HepG2 (cell line): ENCODE measurements at regions not wholly inside any gene's neighbourhood (a gene's known extent, or its start where the extent isn't known, plus 50 kb on each side); places are given as distances from the start of the nearest gene placed in this dataset.

ENCODE experiments used
- CAMTA2 ChIP-seq: sonication (generic); formaldehyde crosslinking; IDR thresholded peaks from 2 replicates; pipeline ENCODE4 v1.4.0; 2020; ENCODE audit warnings: mild to moderate bottlenecking, missing genetic modification reagents, borderline replicate concordance
- CEBPB ChIP-seq: IDR thresholded peaks from 2 replicates; pipeline ENCODE4 v1.6.1; 2011; ENCODE audit warnings: low read depth, low read length, improper control_type of control experiment, borderline replicate concordance
- FOSL2 ChIP-seq: sonication (generic); formaldehyde crosslinking; IDR thresholded peaks from 2 replicates; pipeline ENCODE4 v1.4.0; 2020; ENCODE audit warnings: missing genetic modification reagents
- FOXA3 ChIP-seq: IDR thresholded peaks from 2 replicates; pipeline ENCODE4 v1.6.1; 2016; ENCODE audit warnings: missing genetic modification reagents, missing compliant biosample characterization
- IKZF1 ChIP-seq: fragments of 450-650 bp; IDR thresholded peaks from 2 replicates; pipeline ENCODE4 v1.7.1; 2016
- MEF2D ChIP-seq: sonication (generic); formaldehyde crosslinking; IDR thresholded peaks from 2 replicates; pipeline ENCODE4 v1.5.1; 2020; ENCODE audit warnings: mild to moderate bottlenecking, missing genetic modification reagents
- MIER3 ChIP-seq: IDR thresholded peaks from 2 replicates; pipeline ENCODE4 v1.6.1; 2016; ENCODE audit warnings: missing compliant biosample characterization, borderline replicate concordance
- SCMH1 ChIP-seq: sonication (generic); formaldehyde crosslinking; IDR thresholded peaks from 2 replicates; pipeline ENCODE4 v1.9.0; 2021; ENCODE audit warnings: missing genetic modification reagents, mild to moderate bottlenecking, borderline replicate concordance
- SOX6 ChIP-seq, 2 experiments: fragments of 450-650 bp in 1 of 2; sonication (generic) in 1 of 2; formaldehyde crosslinking in 1 of 2; IDR thresholded peaks; 2 replicates each; pipeline versions ENCODE4 v1.4.0 to v1.6.1; 2017 to 2020; ENCODE audit warnings: antibody characterized with exemption in 1 of 2, mild to moderate bottlenecking in 1 of 2, missing genetic modification reagents in 1 of 2
- ZNF138 ChIP-seq: sonication (generic); formaldehyde crosslinking; IDR thresholded peaks from 2 replicates; pipeline ENCODE4 v1.5.0; 2020; ENCODE audit warnings: mild to moderate bottlenecking, low read depth, missing genetic modification reagents
- ZNF496 ChIP-seq: sonication (generic); formaldehyde crosslinking; IDR thresholded peaks from 2 replicates; pipeline ENCODE4 v1.8.1; 2023; ENCODE audit warnings: mild to moderate bottlenecking, moderate library complexity, missing genetic modification reagents; ENCODE audit not compliant: insufficient replicate concordance
- ZNF552 ChIP-seq: sonication (generic); formaldehyde crosslinking; IDR thresholded peaks from 2 replicates; pipeline ENCODE4 v1.9.0; 2022; ENCODE audit warnings: missing genetic modification reagents, mild to moderate bottlenecking, borderline replicate concordance
- ZNF768 ChIP-seq: sonication (generic); formaldehyde crosslinking; IDR thresholded peaks from 2 replicates; pipeline ENCODE4 v1.4.0; 2020; ENCODE audit warnings: missing genetic modification reagents
- TF ChIP-seq, protein P1 (sequence below): sonication (generic); formaldehyde crosslinking; IDR thresholded peaks from 2 replicates; pipeline ENCODE4 v1.9.0; 2021; ENCODE audit warnings: missing genetic modification reagents, mild to moderate bottlenecking, borderline replicate concordance
- TF ChIP-seq, protein P2 (sequence below): IDR thresholded peaks from 2 replicates; pipeline ENCODE4 v1.6.1; 2016; ENCODE audit warnings: missing genetic modification reagents, missing compliant biosample characterization
- TF ChIP-seq, protein P3 (sequence below): sonication (generic); formaldehyde crosslinking; IDR thresholded peaks from 2 replicates; pipeline ENCODE4 v1.8.0; 2022; ENCODE audit warnings: mild to moderate bottlenecking, missing genetic modification reagents, moderate library complexity
- TF ChIP-seq, protein P4 (sequence below): sonication (generic); formaldehyde crosslinking; IDR thresholded peaks from 2 replicates; pipeline ENCODE4 v1.5.0; 2020; ENCODE audit warnings: missing genetic modification reagents
- TF ChIP-seq, protein P5 (sequence below): sonication (generic); formaldehyde crosslinking; IDR thresholded peaks from 2 replicates; pipeline ENCODE4; 2020; ENCODE audit warnings: missing genetic modification reagents, mild to moderate bottlenecking, borderline replicate concordance

DNA sequence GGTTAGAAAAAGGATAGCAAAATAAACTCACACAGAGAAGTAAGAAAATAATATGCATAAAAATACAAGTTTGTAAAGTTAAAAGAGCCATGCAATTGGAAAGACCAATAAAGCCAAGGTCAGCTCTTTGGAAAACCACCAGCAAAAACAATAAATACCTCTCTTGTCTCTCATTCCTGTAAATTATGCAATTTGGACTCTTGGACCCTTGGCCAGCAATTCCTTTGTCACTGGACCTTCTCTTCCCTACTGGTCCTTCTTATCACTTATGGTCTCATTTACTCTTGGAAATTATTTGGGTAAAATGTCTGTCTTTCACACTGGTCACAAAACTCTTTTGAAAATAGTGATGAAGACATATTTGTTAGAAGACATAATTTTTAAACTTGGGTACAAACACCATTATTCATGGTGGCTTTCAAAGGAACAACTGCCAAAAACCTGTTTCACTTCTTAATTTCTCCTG is 379.5 kb downstream of the TMEM232 start (continued):
- TF ChIP-seq ZNF138 (CRISPR knock-in tag) (no peak), CEBPB (peak; percentile 96), MEF2D (peak; percentile 66; the same call in 1 of the 2 replicates), MIER3 (peak; percentile 91; the same call in 1 of the 2 replicates), ZNF768 (CRISPR knock-in tag) (no peak), IKZF1 (no peak), ZNF496 (CRISPR knock-in tag) (no peak), FOSL2 (peak; percentile 53; the same call in 1 of the 2 replicates), FOXA3 (CRISPR knock-in tag) (peak; percentile 82), ZNF552 (CRISPR knock-in tag) (no peak), SCMH1 (no peak), SOX6 (IDR thresholded peaks at IDR 0.05) (no peak), SOX6 (CRISPR knock-in tag; IDR thresholded peaks at IDR 0.05) (peak; percentile 100), CAMTA2 (no peak)
- TF ChIP-seq, protein P1, sequence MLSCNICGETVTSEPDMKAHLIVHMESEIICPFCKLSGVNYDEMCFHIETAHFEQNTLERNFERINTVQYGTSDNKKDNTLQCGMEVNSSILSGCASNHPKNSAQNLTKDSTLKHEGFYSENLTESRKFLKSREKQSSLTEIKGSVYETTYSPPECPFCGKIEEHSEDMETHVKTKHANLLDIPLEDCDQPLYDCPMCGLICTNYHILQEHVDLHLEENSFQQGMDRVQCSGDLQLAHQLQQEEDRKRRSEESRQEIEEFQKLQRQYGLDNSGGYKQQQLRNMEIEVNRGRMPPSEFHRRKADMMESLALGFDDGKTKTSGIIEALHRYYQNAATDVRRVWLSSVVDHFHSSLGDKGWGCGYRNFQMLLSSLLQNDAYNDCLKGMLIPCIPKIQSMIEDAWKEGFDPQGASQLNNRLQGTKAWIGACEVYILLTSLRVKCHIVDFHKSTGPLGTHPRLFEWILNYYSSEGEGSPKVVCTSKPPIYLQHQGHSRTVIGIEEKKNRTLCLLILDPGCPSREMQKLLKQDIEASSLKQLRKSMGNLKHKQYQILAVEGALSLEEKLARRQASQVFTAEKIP (CRISPR knock-in tag): no peak
- TF ChIP-seq, protein P2, sequence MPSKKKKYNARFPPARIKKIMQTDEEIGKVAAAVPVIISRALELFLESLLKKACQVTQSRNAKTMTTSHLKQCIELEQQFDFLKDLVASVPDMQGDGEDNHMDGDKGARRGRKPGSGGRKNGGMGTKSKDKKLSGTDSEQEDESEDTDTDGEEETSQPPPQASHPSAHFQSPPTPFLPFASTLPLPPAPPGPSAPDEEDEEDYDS: 0 out of 2 replicates have a peak, but pooled peaks have one; percentile 45
- TF ChIP-seq, protein P3, sequence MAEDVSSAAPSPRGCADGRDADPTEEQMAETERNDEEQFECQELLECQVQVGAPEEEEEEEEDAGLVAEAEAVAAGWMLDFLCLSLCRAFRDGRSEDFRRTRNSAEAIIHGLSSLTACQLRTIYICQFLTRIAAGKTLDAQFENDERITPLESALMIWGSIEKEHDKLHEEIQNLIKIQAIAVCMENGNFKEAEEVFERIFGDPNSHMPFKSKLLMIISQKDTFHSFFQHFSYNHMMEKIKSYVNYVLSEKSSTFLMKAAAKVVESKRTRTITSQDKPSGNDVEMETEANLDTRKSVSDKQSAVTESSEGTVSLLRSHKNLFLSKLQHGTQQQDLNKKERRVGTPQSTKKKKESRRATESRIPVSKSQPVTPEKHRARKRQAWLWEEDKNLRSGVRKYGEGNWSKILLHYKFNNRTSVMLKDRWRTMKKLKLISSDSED (CRISPR knock-in tag): no peak
- TF ChIP-seq, protein P4, sequence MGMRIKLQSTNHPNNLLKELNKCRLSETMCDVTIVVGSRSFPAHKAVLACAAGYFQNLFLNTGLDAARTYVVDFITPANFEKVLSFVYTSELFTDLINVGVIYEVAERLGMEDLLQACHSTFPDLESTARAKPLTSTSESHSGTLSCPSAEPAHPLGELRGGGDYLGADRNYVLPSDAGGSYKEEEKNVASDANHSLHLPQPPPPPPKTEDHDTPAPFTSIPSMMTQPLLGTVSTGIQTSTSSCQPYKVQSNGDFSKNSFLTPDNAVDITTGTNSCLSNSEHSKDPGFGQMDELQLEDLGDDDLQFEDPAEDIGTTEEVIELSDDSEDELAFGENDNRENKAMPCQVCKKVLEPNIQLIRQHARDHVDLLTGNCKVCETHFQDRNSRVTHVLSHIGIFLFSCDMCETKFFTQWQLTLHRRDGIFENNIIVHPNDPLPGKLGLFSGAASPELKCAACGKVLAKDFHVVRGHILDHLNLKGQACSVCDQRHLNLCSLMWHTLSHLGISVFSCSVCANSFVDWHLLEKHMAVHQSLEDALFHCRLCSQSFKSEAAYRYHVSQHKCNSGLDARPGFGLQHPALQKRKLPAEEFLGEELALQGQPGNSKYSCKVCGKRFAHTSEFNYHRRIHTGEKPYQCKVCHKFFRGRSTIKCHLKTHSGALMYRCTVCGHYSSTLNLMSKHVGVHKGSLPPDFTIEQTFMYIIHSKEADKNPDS (CRISPR knock-in tag): no peak
- TF ChIP-seq, protein P5, sequence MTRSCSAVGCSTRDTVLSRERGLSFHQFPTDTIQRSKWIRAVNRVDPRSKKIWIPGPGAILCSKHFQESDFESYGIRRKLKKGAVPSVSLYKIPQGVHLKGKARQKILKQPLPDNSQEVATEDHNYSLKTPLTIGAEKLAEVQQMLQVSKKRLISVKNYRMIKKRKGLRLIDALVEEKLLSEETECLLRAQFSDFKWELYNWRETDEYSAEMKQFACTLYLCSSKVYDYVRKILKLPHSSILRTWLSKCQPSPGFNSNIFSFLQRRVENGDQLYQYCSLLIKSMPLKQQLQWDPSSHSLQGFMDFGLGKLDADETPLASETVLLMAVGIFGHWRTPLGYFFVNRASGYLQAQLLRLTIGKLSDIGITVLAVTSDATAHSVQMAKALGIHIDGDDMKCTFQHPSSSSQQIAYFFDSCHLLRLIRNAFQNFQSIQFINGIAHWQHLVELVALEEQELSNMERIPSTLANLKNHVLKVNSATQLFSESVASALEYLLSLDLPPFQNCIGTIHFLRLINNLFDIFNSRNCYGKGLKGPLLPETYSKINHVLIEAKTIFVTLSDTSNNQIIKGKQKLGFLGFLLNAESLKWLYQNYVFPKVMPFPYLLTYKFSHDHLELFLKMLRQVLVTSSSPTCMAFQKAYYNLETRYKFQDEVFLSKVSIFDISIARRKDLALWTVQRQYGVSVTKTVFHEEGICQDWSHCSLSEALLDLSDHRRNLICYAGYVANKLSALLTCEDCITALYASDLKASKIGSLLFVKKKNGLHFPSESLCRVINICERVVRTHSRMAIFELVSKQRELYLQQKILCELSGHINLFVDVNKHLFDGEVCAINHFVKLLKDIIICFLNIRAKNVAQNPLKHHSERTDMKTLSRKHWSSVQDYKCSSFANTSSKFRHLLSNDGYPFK (CRISPR knock-in tag): no peak
